SK-N-DZ (cell line): ENCODE measurements at regions not wholly inside any gene's neighbourhood (a gene's known extent, or its start where the extent isn't known, plus 50 kb on each side); places are given as distances from the start of the nearest gene placed in this dataset.
A peak's percentile ranks its signal among the peaks of the same experiment; 100 is the strongest.

Experiments used
- DNase-seq: peaks from one replicate; pipeline ENCODE4 v3.0.0-alpha.2; 2015; ENCODE audit warnings: low spot score

DNA sequence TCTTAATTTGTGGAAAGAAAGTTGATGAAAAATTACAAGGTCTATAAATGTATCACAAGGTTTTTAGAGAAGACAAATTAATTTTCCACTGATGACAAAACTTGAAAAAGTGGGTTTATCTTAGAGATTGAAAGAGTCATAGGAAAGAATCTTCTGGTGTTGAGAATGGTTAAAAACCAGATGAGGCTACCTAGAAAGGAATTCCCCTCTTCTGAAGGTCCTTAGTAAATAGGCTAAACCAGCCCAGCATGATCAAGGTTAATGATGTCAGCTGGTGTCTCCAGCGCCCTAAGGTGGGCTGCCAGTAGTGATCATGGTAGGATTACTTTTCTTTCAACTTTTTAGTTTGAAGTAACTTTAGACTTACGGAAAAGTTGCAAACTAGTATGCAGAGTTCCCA lies 71.8 kb upstream of the PGRMC2 start:
- no peak for DNase-seq

DNA sequence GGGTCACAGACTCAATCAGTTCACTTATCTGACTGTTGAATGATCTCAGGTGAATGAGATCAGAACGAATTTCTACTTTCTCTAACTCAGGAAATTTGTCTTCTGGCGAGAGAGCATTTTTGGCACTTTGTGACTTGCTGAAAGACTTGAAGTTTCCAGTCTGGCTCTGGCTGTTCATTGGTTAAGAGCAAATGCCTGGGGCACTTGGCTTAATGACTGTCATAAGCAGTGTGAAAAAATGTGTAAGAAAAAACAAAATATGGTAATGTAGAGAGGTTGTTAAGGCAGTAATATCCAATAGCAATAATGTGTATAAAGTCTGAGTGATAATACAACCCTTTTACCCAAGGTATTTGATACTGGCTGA lies 71.3 kb upstream of the PGRMC2 start:
- DNase-seq = no peak

DNA sequence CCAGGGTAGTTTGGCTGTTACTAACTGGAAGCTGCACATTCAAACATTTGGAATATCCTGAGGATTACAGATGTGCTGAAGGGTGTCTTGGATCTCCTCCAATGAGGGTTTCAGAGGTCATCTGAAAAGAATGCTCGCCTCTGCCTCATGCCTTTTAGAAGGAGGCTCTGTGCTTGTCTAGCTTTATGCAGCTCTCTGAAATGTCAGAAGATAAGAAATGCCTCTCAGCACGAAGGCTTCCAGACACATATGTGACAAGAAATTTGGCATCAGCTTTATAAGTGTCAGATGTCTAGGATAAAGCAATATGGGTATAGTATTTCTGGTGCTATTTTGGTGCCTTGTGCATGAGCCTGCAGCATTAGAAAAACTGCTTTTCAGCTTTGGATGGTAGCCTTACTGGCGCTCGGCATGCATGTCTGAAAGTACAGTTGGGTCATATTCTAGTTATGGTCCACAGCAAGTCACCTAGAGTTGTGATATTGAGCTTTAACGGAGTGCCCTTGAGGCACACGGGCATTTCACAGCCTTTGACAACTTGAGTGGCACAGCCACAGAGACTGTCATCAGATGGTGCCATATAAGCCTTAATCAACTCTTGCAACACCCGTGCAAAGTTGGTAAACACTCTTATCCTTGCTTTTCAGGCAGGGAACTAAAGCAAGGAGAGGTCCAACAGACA lies 70.8 kb upstream of the PGRMC2 start:
- DNase-seq = no peak

DNA sequence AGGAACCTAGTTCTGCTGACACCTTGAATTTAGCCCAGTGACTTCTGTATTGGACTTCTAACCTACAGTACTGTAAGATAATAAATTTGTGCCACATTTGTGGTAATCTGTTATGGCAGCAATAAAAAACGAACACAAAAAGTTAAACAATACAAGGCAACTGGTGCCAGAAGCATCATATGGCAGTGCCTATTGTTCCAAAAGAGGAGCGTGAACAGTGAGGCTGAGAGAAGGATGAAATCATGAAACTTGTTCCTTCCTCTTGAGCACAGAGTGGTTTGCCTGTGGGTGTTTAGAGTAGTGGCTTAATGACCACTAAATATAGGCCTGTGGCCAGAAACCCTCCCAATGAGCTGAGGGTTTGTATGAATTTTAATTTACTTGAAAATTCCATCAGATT lies 69.7 kb upstream of the PGRMC2 start:
- no peak for DNase-seq

DNA sequence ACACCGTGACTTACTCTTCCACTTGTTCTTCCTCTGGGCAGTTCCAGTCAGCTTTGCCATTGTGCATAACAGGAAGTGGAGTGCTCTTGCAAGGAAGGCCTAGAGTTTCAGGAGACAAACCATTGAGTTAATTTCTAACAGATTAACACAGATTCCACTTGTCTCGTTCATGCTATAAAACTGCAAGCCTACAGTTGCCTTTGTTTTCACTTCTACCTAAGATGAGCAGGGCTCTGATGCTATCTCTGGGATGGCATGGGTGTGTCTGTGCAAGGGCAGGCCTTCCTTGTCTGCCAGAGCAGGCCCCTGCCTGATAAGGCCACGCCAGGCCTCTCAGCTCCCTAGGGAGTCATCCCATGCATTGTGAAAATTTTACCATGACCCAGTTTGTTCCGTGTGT lies 67.7 kb upstream of the PGRMC2 start:
- peak; percentile 79 for DNase-seq

DNA sequence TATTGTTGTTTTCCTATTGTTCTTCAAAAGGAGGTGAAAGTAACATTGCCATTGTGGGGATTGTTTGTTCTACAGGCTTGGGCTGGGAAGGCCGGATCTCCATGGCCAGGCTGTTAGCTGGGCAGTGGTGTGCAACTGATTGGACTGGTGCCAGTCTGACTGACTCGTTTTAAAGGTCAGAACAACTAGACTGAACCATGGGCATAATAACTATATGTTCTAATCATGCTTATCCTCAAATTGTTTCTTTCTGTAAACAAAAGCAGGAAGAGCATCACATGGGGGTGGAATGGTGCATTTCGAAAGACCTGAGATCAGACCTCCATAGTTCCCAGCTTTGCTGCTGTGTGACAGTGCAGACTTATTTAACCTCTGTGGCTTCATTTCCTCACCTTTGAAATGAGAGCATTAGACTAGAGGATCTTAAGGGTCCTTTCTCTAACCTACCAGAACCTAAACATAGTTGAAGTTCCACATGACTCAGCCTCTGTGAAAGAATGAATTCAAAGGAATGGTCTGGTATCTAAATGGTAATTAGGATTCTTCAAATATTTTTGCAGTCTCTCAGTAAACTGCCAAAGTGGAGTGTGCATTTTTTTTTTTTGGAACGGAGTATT lies 66.7 kb upstream of the PGRMC2 start:
- no peak for DNase-seq

DNA sequence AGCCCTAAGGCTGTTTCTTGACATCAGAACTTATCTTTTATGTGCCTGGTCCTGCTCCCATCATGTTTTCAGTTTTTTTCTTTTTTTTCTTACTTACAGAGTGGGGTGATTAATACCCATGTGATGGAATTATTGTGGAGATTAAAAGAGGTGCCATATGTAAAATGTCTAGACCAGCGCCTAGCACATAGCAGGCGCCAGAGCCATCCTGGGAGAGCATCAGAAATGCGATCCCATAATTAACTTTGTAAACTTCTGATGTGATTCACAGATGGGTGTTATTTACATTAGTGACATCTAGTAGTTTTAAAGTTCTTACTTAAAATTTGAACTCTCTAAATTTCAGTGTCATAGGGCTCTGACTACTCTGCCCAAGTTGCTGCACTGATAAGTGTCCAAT lies 66.2 kb upstream of the PGRMC2 start:
- no peak for DNase-seq

DNA sequence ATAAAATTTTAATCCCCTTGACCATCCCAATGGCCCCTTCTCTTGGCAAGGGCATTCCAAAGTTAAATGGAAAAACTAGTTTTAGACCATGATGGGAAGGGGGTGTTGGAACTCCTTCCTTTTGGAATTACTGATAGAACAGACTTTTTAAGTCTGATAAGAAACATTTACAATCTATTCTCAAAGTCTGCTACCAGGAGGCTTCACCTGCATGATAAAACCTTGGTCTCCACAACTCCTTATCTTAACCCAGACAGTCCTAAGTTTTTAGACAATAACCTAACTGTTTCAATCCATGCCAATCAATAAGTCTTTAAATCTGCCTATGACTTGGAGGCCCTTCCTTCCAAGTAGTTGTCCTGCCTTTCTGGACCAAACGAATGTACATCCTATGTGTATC lies 63.9 kb upstream of the PGRMC2 start:
- DNase-seq = no peak

DNA sequence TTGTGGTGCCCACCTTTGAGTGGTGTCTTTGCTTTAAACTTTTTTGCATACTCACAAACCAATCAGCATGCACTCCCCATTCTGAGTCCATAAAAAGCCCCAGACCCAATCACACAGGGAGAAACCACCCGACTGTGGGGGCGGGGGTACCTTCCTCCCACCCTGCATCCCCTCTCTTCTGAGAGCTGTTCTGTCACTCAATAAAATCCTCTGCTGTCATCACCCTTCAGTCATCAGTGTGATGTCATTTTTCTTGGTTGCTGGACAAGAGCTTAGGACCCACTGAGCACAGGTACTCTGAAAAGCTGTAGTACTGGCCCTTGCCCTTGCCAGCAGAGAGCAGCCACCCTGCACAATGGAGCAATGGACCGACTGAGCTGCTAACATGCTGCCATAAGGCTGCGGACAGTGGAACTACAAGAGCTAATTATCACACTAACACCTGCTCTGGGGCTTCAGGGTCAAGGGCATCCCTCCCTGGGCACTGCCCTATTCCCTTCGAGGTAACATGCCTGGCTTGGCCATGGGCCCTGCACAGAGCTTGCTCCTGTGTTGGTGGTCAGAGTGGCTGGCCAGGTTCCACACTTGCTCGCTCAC lies 62.9 kb upstream of the PGRMC2 start:
- no peak for DNase-seq

DNA sequence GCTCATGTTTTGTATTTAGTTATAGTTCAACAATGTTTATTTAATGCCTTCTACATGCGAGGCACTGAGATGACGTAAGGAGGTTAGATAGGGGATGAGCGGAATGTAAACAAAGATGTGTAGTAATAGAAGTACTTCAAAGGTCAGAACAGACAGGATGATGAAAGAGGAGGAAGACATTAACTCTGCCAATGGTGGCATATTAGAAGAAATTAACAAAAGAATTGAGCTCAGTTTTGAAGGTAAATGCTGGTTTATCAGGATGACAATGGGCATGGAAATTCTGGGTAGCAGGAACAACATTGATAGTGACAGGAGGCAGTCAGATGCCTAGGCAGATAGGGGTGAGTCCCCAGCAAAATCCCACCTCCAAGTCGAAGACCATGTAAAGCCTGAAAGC lies 62.3 kb upstream of the PGRMC2 start:
- DNase-seq = no peak

DNA sequence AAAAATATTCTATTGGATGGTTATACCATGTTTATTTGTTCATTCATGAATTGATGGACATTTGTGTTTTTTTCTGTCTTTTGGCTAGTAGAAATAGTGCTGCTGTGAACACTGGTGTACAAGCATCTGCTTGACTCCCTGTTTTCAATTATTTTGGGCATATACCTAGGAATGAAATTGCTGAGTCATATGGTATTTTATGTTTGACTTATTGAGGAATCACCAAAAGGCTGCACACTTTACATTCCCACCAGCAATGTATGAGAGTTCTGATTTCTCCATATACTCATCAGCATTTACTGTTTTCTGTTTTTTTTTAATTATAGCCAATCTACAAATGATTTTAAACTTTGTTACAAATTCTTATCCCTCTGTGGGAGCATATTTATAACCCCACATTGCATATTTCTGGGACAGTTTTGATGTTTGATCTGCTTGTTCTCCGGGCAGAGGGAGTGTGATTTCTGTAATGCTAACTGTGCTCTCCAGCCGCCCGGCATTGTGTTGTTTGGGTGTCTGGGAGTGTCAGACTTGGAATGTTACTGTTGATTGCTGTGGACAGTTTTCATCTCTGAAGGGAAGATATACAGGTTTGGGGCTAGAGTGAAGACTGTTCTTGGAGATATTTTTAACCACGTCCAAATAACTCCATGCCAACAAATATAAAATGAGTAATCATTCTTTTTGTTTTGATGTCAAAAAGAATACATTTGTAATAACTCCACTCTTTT lies 60.5 kb upstream of the PGRMC2 start:
- DNase-seq = no peak

DNA sequence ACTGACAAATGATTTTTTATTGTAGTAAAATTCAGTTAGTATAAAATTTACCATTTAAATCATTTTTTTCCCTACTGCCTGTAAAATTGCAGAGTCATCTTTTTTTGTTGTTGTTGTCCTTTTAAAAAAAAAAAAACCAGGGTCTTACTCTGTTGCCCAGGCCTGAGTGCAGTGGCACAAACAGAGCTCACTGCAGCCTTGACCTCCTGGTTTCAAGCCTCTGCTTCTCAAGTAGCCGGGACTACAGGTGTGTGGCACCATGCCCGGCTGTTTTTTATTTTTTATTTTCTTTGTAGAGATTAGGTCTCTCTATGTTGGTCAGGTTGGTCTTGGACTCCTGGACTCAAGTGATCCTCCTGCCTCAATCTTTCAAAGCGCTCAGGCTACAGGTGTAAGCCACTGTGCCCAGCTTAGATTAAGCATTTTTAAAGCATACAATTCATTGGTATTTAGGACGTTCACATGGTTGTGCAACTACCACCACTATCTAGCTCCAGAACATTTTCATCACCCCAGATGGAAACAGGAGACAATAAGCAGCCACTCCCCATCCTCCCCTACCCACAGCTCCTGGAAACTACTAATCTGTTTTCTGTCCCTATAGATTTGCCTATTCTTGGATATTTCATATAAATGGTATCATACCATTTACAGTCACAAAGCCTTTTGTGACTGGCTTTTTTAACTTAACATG lies 59.7 kb upstream of the PGRMC2 start:
- no peak for DNase-seq

DNA sequence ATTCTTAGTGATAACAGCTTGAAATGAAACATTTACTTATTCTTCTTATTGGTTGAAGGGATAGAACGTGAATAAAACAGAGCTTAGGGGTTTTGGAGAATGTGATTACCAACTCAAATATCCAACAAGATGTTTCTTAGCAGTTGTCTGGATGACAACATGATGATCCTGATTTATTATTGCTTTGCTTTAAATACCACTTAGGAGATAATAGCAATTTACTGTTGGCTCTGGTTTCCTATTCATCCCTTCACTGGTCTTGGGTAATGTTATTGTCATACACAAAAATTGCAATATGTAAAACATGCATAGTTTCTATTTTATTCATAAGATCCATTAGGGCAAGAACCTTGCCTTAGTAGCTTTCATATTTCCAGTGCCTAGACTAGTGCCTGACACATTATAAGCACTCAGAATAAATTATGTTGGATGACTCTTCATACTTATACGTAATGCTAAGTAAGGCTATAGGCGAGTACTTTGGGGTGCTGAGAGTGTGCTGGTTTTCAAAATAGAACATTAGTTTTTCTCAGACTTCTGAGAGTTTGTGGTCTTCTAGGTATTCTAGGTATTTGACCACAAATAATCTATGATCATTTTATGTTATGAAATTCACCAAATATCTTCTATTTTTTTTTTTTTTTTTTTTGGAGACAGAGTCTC lies 58.6 kb upstream of the PGRMC2 start:
- no peak for DNase-seq

DNA sequence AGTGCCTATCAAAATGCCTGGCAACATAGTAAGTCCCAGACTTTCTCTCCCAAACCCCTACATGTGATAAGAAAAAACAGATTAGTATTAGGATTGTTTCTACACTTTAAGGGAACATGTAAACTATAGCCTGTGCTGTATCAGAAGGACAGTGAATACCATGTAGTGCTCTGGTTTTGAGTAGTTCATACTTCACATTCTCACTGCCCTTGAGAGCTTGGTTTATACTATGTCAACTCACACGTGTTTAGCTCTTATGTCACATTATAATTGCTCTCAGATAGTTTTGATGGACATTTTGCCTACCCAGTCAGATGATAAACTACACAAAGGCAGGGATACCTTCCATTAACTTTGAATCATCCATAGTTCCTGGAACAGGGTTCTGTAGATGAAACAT lies 58.0 kb upstream of the PGRMC2 start:
- no peak for DNase-seq

DNA sequence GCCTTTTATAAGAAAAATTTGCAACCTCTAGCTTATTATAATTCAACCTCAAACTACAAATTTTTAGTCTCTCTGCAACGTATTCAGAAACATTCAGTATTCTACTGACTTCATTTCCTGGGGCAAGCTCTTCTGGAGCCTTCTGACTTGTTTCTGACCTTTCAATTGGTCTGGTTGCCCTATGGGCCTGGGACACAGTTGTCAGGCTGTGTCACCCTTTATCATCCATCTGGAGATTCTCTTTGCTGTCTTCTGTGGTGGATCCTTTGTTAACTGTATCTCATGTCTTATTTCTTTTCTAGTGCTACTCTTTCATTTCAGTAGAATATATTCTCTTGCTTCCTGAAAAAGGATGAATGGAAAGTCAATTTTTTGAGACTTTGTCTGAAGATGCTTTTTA lies 55.1 kb upstream of the PGRMC2 start:
- DNase-seq = no peak

DNA sequence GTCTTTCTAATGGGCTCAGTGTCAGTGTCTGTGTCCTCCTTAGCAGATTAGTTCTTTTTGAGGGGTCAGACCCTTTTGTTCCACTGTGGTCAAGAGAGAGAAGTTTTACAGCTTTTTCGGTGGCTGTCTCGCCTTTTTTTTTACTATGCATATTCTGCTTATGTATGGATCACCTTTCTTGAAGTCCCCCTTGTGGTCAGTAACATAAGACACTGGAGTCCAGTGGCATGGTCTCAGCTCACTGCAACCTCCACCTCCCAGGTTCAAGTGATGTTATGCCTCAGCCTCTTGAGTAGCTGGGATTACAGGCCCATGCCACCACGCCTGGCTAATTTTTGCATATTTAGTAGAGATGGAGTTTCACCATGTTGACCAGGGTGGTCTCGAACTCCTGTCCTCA lies 54.0 kb upstream of the PGRMC2 start:
- DNase-seq = no peak

DNA sequence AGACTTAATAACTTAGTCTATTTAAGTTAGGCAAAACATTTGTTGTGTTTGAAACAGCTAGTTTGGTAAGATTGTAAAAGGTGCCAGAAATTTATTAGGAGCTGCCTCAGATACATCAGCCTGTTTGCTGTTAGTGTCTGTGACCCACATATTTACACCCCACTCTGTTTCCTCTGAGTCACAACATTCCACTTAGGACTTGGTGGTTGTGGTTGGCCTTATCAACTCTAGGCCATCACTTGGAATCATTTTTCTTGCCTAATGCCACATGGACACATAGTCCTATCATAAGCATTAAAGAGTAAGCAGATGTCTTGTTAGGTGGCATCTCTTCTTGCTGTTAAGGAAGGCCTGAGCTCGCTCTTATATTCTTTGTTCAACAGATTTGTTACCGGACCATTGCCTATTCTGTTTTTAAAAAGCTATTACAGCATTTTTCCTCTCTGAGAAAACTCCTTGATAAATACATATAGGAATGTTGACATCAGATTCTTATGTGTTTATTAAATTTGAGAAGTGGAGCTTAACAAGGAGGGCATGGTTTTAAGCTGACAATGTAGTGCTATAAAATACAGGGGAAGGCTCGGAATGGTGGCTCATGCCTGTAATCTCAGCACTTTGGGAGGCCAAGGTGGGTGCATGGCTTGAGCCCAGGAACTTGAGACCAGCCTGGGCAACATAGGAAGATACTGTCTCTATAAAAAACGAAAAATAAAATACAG lies 51.2 kb upstream of the PGRMC2 start:
- no peak for DNase-seq

DNA sequence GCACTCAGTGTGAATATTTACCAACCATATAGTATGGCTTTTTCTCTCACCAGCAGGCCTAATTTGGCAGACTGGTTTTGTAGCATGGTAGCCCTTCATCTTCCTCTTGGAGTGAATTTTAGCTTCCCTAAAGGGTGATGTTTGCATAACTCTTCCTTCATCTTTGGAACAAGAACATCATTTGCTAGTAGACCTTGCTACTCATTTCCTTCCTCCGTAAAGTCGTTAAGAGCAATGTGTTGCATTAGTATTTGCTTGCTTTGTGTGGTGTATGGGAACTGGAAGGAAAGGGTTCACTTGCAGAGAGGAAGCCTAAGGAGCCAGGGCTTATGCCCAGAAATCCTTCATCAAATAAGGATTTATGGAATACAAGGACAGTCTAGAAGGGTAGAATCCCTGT lies 50.2 kb upstream of the PGRMC2 start:
- DNase-seq = no peak
